ENCODE measurements at regions not wholly inside any gene's neighbourhood (a gene's known extent, or its start where the extent isn't known, plus 50 kb on each side); places are given as distances from the start of the nearest gene placed in this dataset.

DNA sequence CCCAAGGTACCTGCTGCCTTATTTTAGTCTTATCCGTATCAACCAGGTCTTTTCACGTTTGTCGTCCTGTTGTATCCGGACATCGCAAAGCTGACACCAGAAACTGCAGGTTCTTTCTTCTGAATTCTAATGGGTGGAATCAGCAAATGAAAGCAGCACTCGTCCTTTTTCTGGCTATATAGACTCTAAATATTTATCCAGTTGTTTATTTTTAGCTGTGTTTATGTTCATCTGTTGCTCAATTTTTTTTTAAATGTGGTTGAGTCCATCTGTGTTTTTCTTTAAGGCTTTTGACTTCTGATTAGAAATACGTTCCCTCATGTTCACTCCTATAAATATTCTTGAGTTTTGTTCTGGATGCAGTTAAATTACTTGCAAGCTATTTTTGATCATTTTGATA, 831.7 kb downstream of the MTRR start:
- no peak for DNase-seq
- WGBS, 4 donors, result 74 to 83% (median 78%) methylated on average over 7 of the region's 7 CpGs
- intact Hi-C loops (cut with DNase I), result no loop called here

GRCh38 chr5:8701251-8701650, 832.3 kb downstream of the MTRR start:
- Histone ChIP-seq H3K4me3 (no peak overlapping the region), H3K36me3 (replicated peaks in 1 of 2) (no peaks in the 10 kb centered on the region), H3K27me3 (no peaks in the 10 kb centered on the region), H3K4me1 (replicated peaks in 1 of 2) (no peaks in the 10 kb centered on the region), H3K27ac (no peak overlapping the region), H3K9me3 (replicated peaks in 1 of 3) (no peaks in the 10 kb centered on the region)
- intact Hi-C loops (cut with DNase I), result no loop called here
- WGBS, 4 donors, result 62 to 69% (median 67%) methylated on average over 2 of the region's 2 CpGs
- TF ChIP-seq POLR2A (IDR thresholded peaks at IDR 0.05), result no peak
- TF ChIP-seq, protein P1, sequence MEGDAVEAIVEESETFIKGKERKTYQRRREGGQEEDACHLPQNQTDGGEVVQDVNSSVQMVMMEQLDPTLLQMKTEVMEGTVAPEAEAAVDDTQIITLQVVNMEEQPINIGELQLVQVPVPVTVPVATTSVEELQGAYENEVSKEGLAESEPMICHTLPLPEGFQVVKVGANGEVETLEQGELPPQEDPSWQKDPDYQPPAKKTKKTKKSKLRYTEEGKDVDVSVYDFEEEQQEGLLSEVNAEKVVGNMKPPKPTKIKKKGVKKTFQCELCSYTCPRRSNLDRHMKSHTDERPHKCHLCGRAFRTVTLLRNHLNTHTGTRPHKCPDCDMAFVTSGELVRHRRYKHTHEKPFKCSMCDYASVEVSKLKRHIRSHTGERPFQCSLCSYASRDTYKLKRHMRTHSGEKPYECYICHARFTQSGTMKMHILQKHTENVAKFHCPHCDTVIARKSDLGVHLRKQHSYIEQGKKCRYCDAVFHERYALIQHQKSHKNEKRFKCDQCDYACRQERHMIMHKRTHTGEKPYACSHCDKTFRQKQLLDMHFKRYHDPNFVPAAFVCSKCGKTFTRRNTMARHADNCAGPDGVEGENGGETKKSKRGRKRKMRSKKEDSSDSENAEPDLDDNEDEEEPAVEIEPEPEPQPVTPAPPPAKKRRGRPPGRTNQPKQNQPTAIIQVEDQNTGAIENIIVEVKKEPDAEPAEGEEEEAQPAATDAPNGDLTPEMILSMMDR (IDR thresholded peaks at IDR 0.05), result no peak
- DNase-seq, result no peak

More for the DNA sequence above, 831.7 kb downstream of the MTRR start:
- Histone ChIP-seq H3K4me1 (replicated peaks in 1 of 2) (no peaks in the 10 kb centered on the region), H3K4me3 (no peak overlapping the region), H3K36me3 (replicated peaks in 1 of 2) (no peaks in the 10 kb centered on the region), H3K9me3 (replicated peaks in 1 of 3) (no peaks in the 10 kb centered on the region), H3K27me3 (no peaks in the 10 kb centered on the region), H3K27ac (no peak overlapping the region)
- TF ChIP-seq, protein P1 (IDR thresholded peaks at IDR 0.05), result no peak
- TF ChIP-seq POLR2A (IDR thresholded peaks at IDR 0.05), result no peak

DNA sequence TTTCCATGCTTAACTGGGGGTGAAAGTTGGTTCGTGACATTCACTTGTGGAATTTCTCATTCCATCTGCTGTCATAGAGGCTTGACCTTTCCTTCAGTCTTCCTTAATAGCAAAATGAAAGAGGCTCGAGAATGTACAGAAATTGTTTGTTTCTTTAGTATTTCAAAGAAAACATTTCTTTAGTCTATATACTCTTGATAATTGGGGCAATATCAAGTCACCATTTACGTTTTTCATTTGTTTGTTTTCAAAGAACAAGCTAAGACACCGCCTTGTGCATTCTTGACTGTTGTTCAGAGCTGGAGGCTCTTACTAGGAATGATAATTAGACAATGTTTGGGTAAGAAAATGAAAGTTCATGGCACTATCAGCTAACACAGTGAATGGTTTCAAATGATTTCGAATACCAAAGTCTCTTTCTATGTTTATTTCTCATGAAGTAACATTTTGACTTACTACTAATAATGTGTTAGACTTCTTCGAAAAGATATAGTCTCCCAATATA, 835.4 kb downstream of the SEMA5A start:
- no peaks in the 10 kb centered on the region for H3K4me1 ChIP-seq (replicated peaks in 1 of 2)
- no peaks in the 10 kb centered on the region for H3K27me3 ChIP-seq
- no peak overlapping the region for H3K27ac ChIP-seq
- WGBS, 4 donors, result 61 to 69% (median 64%) methylated on average over 6 of the region's 6 CpGs
- no peak overlapping the region for H3K4me3 ChIP-seq
- no peaks in the 10 kb centered on the region for H3K36me3 ChIP-seq (replicated peaks in 1 of 2)
- no peaks in the 10 kb centered on the region for H3K9me3 ChIP-seq (replicated peaks in 1 of 3)
- TF ChIP-seq POLR2A (IDR thresholded peaks at IDR 0.05), result no peak
- TF ChIP-seq, protein P1 (IDR thresholded peaks at IDR 0.05), result no peak
- intact Hi-C loops (cut with DNase I), result no loop called here
- DNase-seq, result no peak

- Histone ChIP-seq H3K27me3 (no peaks in the 10 kb centered on the region), H3K36me3 (replicated peaks in 1 of 2) (no peaks in the 10 kb centered on the region), H3K4me1 (replicated peaks in 1 of 2) (no peaks in the 10 kb centered on the region), H3K9me3 (replicated peaks in 1 of 3) (no peaks in the 10 kb centered on the region), H3K27ac (no peak overlapping the region), H3K4me3 (no peak overlapping the region)
- TF ChIP-seq, protein P1 (IDR thresholded peaks at IDR 0.05), result no peak
- no peak for TF ChIP-seq POLR2A (IDR thresholded peaks at IDR 0.05)
- intact Hi-C loops (cut with DNase I), result no loop called here
- 35 to 64% (median 49%) methylated on average over 1 of the region's 1 CpG for WGBS, 4 donors
- no peak for DNase-seq
These were observed 831.7 kb downstream of the SEMA5A start for GRCh38 chr5:8714198-8714597.
